Keratinocyte (primary cell): ENCODE measurements at regions not wholly inside any gene's neighbourhood (a gene's known extent, or its start where the extent isn't known, plus 50 kb on each side); places are given as distances from the start of the nearest gene placed in this dataset.

Experiments
- EZH2 ChIP-seq: IDR thresholded peaks from one replicate; pipeline ENCODE4 v1.6.1; 2012; ENCODE audit warnings: inconsistent platforms, mild to moderate bottlenecking, low read length, moderate library complexity
- TF ChIP-seq, protein P1 (sequence below), 3 experiments: IDR thresholded peaks in 1 of 3; conservative IDR thresholded peaks in 1 of 3; optimal IDR thresholded peaks in 1 of 3; 2 replicates in 2 of 3; 3 replicates in 1 of 3; pipeline versions ENCODE3 to v1.5.1; 2011; ENCODE audit warnings: low read length in 3 of 3, mild to moderate bottlenecking in 3 of 3, moderate library complexity in 2 of 3, control low read depth in 1 of 3, inconsistent platforms in 1 of 3; ENCODE audit not compliant: insufficient read depth in 2 of 3; ENCODE audit errors: extremely low read depth in 1 of 3

DNA sequence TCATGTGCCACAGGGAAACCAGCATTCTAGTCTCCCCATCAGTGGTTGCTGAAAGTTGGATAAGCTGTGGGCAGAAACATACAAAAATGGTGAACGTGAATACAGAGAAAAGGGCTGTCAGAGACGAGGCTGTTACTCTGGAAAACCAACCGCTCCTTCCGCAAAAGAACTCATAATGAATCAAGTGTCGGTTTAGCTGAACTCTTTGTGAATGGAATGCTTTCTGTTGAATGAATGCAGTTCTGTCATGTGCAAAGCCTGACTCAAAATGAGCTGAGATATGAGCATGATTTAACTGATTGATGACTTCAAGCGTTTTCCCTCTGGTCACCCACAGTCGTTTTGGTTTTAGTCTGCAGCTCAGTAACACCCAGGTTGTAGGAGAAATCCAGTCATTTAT, 298.3 kb downstream of the ETS1 start:
- TF ChIP-seq, protein P1, sequence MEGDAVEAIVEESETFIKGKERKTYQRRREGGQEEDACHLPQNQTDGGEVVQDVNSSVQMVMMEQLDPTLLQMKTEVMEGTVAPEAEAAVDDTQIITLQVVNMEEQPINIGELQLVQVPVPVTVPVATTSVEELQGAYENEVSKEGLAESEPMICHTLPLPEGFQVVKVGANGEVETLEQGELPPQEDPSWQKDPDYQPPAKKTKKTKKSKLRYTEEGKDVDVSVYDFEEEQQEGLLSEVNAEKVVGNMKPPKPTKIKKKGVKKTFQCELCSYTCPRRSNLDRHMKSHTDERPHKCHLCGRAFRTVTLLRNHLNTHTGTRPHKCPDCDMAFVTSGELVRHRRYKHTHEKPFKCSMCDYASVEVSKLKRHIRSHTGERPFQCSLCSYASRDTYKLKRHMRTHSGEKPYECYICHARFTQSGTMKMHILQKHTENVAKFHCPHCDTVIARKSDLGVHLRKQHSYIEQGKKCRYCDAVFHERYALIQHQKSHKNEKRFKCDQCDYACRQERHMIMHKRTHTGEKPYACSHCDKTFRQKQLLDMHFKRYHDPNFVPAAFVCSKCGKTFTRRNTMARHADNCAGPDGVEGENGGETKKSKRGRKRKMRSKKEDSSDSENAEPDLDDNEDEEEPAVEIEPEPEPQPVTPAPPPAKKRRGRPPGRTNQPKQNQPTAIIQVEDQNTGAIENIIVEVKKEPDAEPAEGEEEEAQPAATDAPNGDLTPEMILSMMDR (optimal IDR thresholded peaks at IDR 0.05 in 1 of 3, IDR thresholded peaks at IDR 0.05 in 1 of 3, conservative IDR thresholded peaks at IDR 0.05 in 1 of 3; ENCODE audit: extremely low read depth in 1 of 3, insufficient read depth in 2 of 3, low read length in 3 of 3), result no peak
- TF ChIP-seq EZH2, result no peak
